Uterus (tissue), 2 donors: ENCODE measurements at regions not wholly inside any gene's neighbourhood (a gene's known extent, or its start where the extent isn't known, plus 50 kb on each side); places are given as distances from the start of the nearest gene placed in this dataset.

Source experiments
- CTCF ChIP-seq, 4 experiments: fragments of 200-600 bp in 2 of 4; fragments of 450-650 bp in 2 of 4; sonication (generic) in 2 of 4; IDR thresholded peaks; one replicate each; pipeline ENCODE4 v1.5.1; 2016 to 2019; ENCODE audit warnings: antibody characterized with exemption in 4 of 4, mild to moderate bottlenecking in 2 of 4, moderate library complexity in 1 of 4
- POLR2A ChIP-seq, 2 donors: fragments of 450-650 bp; IDR thresholded peaks; one replicate each; pipeline ENCODE4 v1.6.1; 2016; ENCODE audit warnings: antibody characterized with exemption in 2 of 2, mild to moderate bottlenecking in 1 of 2, moderate library complexity in 1 of 2

GRCh38 chr1:38778051-38778450 lies 81.5 kb downstream of the RRAGC start:
- TF ChIP-seq CTCF (IDR thresholded peaks at IDR 0.05) (no peak), POLR2A (IDR thresholded peaks at IDR 0.05) (no peak)
